ENCODE measurements at regions not wholly inside any gene's neighbourhood (a gene's known extent, or its start where the extent isn't known, plus 50 kb on each side); places are given as distances from the start of the nearest gene placed in this dataset.

- H3K9me3 ChIP-seq (ENCODE audit: control insufficient read depth, insufficient read depth, low read depth, low read length) = no peaks in the 10 kb centered on the region
- H3K4me3 ChIP-seq (ENCODE audit: low read depth in 2 of 2, low read length in 2 of 2) = no peak overlapping the region
- ATAC-seq = no peak
- no peak for DNase-seq (ENCODE audit: low read depth, low spot score)
- intact Hi-C loops (cut with micrococcal nuclease; ENCODE audit: unreplicated experiment) (no loop called here), in situ Hi-C loops (cut with HindIII; ENCODE audit: low pct_unique_long_range_greater_than_20kb, low sequenced_read_pairs) (no loop called here)
- H3K27me3 ChIP-seq (ENCODE audit: control insufficient read depth, insufficient read depth, low read length) = no peaks in the 10 kb centered on the region
- no peaks in the 10 kb centered on the region for H3K4me1 ChIP-seq (ENCODE audit: control insufficient read depth, insufficient read depth, low read length)
- H3K36me3 ChIP-seq (ENCODE audit: control insufficient read depth, insufficient read depth, low read length) = no peaks in the 10 kb centered on the region
- ChIA-PET POLR2A (no interaction called here), CTCF (no interaction called here)
- no TSS peak for BruUV-seq (replicated peaks)
- no peak for TF ChIP-seq SIN3A (IDR thresholded peaks at IDR 0.05; ENCODE audit: borderline replicate concordance, insufficient read depth, low read depth, low read length)
- TF ChIP-seq, protein P1, sequence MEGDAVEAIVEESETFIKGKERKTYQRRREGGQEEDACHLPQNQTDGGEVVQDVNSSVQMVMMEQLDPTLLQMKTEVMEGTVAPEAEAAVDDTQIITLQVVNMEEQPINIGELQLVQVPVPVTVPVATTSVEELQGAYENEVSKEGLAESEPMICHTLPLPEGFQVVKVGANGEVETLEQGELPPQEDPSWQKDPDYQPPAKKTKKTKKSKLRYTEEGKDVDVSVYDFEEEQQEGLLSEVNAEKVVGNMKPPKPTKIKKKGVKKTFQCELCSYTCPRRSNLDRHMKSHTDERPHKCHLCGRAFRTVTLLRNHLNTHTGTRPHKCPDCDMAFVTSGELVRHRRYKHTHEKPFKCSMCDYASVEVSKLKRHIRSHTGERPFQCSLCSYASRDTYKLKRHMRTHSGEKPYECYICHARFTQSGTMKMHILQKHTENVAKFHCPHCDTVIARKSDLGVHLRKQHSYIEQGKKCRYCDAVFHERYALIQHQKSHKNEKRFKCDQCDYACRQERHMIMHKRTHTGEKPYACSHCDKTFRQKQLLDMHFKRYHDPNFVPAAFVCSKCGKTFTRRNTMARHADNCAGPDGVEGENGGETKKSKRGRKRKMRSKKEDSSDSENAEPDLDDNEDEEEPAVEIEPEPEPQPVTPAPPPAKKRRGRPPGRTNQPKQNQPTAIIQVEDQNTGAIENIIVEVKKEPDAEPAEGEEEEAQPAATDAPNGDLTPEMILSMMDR (IDR thresholded peaks at IDR 0.05) = no peak
- no peak for TF ChIP-seq TCF7L2 (IDR thresholded peaks at IDR 0.05; ENCODE audit: low read depth, low read length)
- no peak for TF ChIP-seq POLR2AphosphoS5 (IDR thresholded peaks at IDR 0.05; ENCODE audit: low read depth, low read length)
- TF ChIP-seq, protein P2, sequence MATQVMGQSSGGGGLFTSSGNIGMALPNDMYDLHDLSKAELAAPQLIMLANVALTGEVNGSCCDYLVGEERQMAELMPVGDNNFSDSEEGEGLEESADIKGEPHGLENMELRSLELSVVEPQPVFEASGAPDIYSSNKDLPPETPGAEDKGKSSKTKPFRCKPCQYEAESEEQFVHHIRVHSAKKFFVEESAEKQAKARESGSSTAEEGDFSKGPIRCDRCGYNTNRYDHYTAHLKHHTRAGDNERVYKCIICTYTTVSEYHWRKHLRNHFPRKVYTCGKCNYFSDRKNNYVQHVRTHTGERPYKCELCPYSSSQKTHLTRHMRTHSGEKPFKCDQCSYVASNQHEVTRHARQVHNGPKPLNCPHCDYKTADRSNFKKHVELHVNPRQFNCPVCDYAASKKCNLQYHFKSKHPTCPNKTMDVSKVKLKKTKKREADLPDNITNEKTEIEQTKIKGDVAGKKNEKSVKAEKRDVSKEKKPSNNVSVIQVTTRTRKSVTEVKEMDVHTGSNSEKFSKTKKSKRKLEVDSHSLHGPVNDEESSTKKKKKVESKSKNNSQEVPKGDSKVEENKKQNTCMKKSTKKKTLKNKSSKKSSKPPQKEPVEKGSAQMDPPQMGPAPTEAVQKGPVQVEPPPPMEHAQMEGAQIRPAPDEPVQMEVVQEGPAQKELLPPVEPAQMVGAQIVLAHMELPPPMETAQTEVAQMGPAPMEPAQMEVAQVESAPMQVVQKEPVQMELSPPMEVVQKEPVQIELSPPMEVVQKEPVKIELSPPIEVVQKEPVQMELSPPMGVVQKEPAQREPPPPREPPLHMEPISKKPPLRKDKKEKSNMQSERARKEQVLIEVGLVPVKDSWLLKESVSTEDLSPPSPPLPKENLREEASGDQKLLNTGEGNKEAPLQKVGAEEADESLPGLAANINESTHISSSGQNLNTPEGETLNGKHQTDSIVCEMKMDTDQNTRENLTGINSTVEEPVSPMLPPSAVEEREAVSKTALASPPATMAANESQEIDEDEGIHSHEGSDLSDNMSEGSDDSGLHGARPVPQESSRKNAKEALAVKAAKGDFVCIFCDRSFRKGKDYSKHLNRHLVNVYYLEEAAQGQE (IDR thresholded peaks at IDR 0.05; ENCODE audit: insufficient read depth in 1 of 2, low read depth in 2 of 2, low read length in 1 of 2) = no peak
- no peak overlapping the region for H3K27ac ChIP-seq (ENCODE audit: low read length)
Observed at GRCh38 chr5:155460501-155460931, 447.0 kb downstream of the KIF4B start.

DNA sequence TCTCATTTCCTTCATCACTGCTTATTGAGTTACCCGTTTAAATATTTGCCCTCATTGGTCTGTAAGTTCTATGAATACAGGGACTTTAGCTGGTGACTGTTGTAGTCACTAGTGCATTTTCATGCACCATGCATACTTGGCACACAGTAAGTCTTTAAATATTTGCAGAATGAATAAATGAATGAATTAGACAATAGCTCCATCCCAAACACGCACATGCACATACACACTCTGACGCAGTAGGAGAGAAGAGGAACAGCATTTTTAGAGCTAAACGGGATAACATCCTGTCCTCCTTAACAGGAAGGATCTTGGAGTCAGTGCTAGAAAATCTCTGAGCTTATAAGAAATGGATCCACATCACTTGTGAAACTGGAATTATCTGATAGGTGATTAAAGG is 447.7 kb downstream of the KIF4B start:
- H3K27me3 ChIP-seq (ENCODE audit: control insufficient read depth, insufficient read depth, low read length) = no peaks in the 10 kb centered on the region
- H3K4me1 ChIP-seq (ENCODE audit: control insufficient read depth, insufficient read depth, low read length) = no peaks in the 10 kb centered on the region
- ATAC-seq (no peak), DNase-seq (ENCODE audit: low read depth, low spot score) (no peak)
- POLR2A ChIA-PET = no interaction called here
- intact Hi-C loops (cut with micrococcal nuclease; ENCODE audit: unreplicated experiment) = no loop called here
- CTCF ChIA-PET = no interaction called here
- no peak for TF ChIP-seq SIN3A (IDR thresholded peaks at IDR 0.05; ENCODE audit: borderline replicate concordance, insufficient read depth, low read depth, low read length)
- no peak for TF ChIP-seq TCF7L2 (IDR thresholded peaks at IDR 0.05; ENCODE audit: low read depth, low read length)
- TF ChIP-seq, protein P1 (IDR thresholded peaks at IDR 0.05) = no peak
- TF ChIP-seq, protein P2 (IDR thresholded peaks at IDR 0.05; ENCODE audit: insufficient read depth in 1 of 2, low read depth in 2 of 2, low read length in 1 of 2) = no peak
- TF ChIP-seq POLR2AphosphoS5 (IDR thresholded peaks at IDR 0.05; ENCODE audit: low read depth, low read length) = no peak
- in situ Hi-C loops (cut with HindIII; ENCODE audit: low pct_unique_long_range_greater_than_20kb, low sequenced_read_pairs) = no loop called here
- no TSS peak for BruUV-seq (replicated peaks)
- H3K27ac ChIP-seq (ENCODE audit: low read length) = no peak overlapping the region
- H3K36me3 ChIP-seq (ENCODE audit: control insufficient read depth, insufficient read depth, low read length) = no peaks in the 10 kb centered on the region
- H3K9me3 ChIP-seq (ENCODE audit: control insufficient read depth, insufficient read depth, low read depth, low read length) = no peaks in the 10 kb centered on the region
- no peak overlapping the region for H3K4me3 ChIP-seq (ENCODE audit: low read depth in 2 of 2, low read length in 2 of 2)
